HG02970 (cell line): ENCODE measurements at regions not wholly inside any gene's neighbourhood (a gene's known extent, or its start where the extent isn't known, plus 50 kb on each side); places are given as distances from the start of the nearest gene placed in this dataset.

Experiments
- ATAC-seq: cut with Tn5 transposase; IDR thresholded peaks from one replicate; pipeline ENCODE4 v1.9.1; 2021; ENCODE audit warnings: mild to moderate bottlenecking, moderate library complexity, moderate number of reproducible peaks; ENCODE audit not compliant: unreplicated experiment, low FRiP score

DNA sequence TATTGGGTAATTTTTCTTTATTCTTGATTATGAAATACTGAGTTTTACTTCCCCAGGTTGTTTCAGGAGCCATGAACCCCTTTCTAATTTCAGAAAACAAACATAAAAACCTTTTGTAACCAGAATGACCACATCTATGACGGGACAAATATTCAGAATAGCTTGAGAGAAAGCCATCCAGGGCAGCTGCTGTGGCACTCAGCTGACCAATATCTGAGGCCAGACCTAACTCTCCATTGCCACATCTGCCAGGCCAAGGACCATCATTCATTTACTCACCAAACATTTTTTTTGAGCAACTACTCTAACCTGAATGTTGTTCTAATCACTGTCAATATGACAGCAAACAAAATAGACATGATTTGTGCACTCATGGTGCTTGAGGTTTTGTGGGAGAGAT lies 608.3 kb upstream of the PKN2 start:
- ATAC-seq, result no peak

DNA sequence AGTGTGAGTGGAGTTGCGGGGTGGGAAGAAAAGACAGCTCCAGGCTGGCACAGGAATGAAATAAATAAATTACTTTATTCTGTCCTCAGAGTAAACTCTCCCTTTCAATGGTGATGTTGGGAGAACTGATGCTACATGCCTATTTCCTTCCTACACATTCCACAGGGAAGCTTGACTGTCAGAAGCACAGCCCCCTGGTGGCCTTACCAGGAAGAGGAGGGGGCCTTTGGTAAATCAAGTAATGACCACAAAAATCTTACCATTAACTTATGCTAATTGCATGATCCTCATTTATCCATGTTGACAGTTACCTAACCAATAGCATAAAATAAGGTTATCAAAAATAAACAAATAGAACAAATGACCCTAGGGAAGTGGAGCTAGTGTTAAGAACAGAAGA lies 605.0 kb upstream of the PKN2 start:
- no peak for ATAC-seq

DNA sequence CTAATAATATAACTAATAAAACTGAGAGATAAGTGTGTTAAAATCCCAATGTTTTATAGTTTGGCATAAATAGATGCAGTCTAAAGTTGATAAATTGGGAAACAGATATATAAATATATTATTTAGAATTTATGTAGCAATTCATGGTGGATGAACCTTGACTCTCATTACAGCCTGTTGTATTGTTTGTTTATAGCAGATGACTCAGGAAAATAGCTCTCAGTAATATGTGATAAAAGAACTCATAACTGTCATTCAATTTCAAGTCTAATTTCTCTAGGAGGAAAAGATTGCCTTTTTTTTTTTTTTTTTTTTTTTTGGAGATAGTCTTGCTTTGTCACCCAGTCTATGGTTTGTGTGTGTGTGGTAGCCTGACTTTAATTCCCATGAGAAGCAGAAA lies 603.2 kb upstream of the PKN2 start:
- ATAC-seq, result no peak

DNA sequence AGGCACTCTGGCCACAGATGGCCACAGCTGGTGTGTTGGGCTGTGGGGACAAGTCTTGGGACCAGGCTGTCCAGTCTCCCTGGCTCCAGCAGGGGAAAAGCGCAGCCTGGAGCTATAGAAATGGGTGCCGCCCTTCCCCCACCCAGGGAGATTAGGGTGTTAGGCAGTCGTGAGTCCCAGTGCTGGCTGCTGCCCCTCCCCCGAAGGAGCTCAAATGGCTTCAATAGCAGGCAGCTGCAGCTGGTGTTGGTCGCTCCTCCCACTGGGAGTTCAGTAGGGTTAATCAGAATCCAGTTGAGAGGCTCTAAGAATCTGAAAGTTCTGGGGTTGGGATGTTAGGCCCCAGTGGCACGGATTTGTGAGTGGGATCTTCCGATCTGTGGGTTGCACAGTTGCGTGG lies 595.6 kb upstream of the PKN2 start:
- ATAC-seq, result no peak

DNA sequence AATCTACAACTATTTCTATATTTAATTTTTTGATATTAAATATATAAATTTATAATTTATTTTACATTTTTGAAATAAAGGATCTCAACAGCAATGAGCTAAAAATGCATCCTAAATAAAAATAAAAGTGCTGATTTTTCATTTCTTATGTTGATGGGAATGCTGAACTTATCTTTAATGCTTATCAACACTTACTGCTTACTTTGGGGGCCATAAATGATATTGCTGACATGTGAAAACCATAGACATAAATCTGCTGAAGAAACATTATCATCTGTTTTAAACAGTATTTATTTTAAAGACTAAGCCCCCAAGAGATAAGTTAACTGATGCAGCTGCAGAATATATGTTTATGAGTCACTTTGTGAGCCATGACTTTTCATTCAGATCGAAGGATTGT lies 594.1 kb upstream of the PKN2 start:
- ATAC-seq, result no peak

DNA sequence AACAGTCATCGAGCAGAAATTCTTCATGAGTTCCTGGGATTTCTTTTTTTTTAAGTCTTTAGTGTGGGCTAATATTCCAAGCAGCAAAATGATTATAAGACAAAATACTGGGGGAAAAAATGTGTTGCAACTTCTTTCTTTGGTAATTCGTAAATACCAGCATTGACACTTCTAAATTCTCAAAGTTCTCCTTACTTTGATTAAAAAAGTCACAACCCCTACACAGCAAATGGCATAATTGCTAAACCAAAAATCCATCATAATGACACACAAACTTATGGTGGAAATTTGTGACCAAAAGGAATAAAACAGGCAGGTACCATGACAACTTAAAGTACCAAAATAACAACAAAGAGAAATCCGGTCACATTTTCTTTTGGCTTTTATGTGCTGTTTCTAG lies 585.2 kb upstream of the PKN2 start:
- no peak for ATAC-seq

DNA sequence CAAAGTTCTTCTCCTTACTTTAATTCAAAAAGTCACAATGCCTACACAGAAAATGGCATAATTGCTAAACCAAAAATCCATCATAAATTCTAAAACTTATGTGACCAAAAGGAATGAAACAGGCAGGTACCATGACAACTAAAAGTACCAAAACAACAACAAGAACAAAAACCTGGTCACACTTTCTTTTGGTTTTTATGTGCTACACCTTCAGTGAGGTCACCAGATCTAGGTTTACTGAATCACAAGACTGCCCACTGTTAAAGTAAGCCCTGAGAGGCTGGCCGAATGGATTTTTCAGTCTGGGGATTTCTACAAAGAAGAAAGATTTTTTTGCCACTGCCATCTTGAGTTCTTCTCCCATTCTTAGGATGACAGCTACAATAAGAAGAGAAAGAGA lies 583.0 kb upstream of the PKN2 start:
- no peak for ATAC-seq

DNA sequence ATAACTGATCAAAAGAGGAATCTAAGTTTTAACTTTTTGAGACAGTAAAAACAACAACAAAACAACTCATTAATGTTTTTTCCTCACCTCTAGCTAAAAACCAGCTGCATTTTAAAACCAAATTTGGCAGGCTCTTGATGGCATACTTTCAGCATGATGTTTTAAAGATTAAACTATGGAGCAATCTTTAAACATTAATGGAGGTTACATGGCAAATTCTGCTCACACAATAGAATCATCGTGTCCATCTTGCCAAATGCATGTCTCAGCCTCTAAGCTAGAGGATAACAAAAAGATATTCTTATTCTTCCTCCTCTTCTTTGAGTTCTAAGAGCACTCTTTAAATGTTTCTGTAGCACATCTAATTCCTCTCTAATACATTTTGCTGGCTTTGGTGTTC lies 579.8 kb upstream of the PKN2 start:
- no peak for ATAC-seq

DNA sequence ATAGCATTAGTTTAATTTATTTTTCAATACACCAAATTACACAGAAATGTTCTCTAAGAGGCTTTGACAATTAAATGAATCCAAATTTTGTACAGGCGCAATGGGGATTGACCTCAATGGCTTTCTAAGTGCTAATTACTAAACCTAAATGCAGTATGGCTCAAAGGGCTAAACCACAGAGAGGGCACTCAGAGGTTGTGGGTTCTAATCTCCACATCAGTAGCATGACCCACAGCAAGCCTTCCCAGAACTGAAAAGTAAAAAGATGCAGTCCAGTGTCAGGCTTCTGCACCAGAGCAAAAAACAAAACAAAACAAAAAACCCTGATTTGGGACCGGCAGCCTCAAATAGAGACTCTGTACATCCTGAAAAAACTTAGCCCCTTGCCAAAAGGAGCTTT lies 579.2 kb upstream of the PKN2 start:
- no peak for ATAC-seq

DNA sequence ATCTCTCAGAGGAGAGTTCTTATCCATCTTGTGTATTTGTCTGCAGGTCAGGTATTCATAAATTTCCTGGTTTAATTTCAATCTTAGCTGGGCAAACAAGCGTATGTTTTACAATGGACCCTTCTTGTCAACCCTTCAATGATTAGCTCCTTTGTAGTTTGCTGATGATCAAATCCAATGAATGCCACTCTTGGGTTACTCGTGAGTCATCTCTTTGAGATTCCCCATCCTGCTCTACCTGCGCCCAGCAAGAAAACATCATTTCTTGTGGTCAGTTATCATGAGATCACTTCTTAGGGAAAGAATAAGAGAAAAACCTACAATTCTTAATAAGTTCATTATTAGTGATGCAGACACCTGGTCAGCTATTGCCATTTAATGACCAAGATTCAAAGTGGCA lies 572.3 kb upstream of the PKN2 start:
- ATAC-seq, result no peak

DNA sequence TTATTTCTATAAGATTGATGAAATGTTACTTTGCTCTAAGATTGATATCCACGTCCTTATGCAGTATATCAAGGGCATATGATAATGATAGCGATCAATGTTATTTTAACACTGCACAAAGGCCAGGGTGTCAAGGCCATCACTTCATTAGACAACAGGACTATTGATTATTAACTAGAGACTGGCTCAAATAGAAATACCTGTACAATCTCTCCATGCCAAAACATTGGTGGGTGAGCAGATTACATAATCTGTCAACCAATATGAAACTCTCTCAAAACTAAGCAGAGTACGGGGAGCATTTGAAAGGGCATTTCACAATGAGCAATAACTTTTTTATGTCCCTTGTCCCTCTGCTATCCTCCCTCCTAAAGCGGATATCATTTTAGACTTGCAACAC lies 566.5 kb upstream of the PKN2 start:
- no peak for ATAC-seq

DNA sequence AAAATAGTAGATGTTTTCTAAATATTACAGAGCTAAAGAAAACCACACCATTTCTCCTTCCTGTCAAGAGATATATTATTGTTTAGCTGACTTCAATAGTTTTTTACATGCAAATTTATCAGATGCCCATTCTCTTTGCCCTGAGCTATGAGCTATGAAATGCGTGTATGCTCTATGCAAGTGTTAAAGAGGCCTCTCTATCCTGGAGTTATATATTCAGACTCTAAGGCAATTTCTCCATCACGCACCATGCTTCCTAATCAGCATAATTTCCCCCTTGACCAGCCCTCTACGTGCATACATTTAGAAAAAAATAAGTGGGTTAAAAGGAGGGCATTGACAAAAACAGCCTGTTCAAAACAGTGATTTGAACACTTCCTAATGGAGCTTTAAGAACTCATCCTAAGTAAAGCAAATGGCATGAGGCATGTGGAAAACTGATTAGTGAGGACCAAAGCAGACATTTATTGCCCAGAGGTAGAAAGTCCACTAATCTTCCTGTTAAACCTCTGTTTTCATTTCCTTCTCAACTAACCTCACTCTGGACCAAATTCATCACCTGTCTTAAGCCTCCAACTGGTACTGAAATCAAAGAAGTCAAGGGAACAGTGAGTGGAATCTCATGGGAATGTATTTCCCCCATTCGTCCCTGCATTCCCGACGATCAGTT lies 565.8 kb upstream of the PKN2 start:
- no peak for ATAC-seq

DNA sequence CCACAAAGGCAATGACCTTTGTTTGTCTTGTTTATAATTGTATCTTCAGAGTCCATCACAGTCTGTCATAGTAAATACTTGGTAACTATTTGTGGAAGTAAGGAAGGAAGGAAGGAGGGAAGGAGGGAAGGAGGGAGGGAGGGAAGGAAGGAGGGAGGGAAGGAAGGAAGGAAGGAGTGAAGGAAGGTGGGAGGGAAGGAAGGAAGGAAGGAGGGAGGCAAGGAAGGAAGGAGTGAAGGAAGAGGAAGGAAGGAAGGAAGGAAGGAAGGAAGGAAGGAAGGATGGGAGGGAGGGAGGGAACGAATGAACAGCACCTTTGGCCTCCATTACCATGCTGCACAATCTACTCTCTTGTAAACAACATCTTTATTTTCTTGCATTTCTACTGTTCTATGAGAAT lies 559.5 kb upstream of the PKN2 start:
- no peak for ATAC-seq

DNA sequence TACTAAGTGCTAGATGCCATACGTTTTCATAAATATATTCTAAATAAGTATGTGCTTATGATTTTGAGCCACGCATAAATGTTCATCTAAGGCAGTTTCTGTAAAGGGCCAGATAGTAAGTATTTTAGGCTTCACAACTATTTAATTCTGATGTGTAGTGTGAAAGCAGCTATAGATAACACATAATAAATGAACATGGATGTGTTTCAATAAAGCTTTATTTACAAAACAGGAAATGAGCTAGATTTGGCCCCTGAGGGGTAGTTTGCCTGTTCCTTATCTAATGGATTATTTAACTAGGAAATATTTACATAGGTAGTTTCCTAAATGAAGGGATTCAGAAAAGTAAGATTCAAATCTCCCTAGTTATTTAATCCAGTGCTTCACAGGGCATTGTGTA lies 557.6 kb upstream of the PKN2 start:
- ATAC-seq, result no peak

DNA sequence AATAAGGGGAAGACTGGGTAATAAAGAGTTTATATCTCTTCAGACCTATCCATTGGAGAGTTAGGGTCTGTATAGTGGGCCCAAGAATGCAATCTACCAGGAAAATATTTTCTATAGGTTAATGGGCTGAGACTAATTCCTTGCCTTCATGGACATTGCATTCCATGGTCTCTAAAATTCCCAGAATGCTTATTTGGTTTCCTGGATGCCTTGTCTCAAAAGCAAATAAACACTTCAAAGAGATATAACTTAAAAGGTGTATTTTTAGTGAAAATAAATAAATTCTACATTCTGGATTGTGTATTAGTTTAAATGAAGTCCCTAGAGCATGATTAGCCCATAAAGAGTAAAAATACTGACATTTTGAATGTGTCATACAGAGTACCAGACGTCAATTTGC lies 550.1 kb upstream of the PKN2 start:
- no peak for ATAC-seq

DNA sequence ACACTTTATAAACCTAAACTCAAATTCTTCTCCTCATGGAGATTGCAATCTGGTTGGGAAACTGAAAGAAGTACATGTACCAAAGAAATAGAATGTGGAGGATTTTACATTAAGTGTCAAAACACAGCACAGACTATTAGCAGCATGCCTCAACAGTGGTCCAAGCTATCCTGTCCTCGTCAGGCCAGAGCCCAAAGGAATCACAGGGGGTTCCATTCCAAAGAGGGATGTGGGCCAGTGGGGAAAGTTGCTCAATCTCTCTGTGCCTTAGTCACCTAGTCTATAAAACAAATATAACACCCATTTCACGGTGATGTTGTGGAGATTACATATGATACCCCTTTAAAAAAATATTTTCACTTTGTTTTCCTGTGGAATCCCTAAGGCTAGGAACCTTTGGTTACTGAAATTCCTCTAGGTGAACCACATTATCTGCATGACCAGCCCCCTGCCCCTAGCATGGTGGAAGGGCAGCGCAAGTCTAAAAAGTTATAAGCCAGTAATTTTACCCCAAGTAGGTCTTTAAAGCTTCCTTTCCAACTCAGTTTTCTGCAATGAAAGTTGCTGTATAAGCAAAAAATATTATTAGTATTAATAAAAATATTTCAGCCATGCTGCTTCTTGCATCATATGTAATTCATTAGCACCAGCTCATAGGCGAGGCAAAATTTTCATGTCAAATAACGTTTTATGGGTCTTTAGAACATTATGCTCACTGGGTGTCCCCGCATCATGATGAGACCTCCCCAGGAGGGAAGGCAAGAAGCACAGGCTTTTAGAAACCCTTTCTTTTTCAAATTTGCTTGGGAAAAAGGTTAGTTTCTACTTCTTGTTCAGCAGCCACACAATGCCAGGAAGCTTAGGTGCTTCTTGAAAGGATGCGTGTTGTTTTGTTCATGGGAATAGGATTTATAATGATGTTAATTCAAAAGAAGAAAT lies 548.8 kb upstream of the PKN2 start:
- no peak for ATAC-seq

DNA sequence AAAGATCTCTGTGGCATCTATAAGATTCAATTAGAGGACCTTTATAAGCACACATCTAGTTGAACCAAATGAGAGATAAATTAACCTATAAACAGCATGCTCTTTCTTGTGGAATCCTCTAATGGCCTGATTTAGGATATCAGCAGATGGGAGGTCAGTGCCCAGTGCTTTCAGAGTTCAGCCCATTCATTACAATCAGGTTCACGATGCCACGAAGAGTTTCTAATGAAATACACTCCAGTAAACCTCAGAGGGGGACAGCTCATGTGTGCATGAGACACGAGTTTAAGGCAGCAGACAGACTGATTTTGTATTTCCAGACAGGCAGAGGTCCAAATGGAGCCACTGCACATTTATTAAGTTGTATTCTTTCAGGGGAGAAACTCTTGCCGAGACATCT lies 544.4 kb upstream of the PKN2 start:
- ATAC-seq, result no peak

DNA sequence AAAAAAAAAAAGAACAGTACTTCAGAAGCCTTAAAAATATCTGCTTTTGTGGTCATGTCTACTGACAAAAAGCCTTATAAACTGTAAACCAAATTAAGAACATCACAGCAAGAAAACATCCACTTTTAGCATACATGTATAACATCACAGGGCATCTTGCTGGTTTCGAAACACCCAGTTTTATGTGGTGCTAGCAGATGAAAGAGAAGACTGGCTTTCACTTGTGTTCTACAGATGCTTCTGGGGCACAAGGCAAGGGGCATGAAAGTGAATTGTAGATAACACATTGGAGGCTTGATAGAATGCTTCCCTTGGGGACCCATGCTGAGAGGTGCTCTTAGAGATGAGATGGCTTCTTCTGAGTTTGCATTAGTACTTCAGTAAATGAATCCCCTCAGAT lies 543.7 kb upstream of the PKN2 start:
- no peak for ATAC-seq

DNA sequence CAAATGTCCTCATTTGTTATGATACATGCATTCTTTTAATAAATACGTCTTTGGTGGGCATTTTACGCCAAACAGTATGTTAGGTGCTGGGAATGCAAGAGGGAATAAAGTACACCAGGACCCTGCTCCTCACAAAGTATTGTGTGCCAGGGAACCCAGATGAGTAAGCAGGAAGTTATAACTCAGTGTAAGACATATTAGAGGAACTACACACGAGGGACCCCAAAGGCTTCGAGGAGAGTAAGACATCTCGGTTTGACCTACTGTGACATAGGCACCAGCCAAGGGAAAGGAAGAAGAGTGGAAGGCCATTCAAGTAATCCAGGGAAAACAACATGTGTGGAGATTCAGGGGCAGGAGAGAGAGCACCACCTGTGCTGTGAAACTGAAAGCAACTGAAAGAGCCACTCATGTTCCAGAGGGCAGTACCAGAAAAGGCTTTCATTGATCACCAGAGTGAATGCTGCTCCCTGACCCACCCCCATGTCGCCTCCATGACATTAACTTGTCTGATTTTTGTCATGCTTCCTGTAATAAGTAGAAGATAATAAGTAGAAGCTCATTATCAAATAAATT lies 542.5 kb upstream of the PKN2 start:
- ATAC-seq, result no peak

DNA sequence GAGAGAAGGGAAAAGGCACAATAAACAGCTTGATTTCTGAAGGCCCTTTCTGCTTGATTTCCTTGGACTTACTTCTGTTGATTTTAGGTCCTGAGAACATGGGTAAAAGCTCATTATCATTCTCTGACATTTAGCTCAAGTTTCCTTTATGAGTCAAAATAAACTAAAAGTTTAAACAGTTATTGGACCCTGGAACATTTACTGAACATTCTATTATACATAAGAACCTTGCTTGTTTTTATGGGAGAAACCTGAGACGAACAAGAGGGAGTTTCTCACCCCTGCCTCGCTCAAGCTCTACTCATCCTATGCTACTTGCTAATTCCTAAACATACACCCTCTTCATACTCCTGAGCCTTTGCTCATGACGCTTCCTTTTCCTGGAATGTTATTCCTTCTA lies 538.3 kb upstream of the PKN2 start:
- no peak for ATAC-seq

DNA sequence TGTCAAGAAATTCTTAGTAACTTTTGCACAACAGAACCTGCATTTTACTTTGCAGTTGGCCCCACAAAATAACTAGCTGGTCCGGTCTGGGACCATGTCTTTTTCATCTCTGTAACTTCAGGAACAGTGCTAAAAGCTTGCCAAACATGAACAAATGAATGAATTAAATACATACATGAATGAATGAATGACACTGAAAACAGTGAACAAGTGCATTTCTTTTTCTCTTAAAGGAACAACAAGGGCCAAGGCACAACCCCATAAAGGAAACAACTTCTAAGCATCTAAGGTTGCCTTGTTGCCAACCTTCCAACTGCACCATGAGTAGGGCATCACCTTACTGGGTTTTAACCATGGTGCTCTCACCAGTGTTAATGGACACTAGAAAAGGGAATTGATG lies 534.4 kb upstream of the PKN2 start:
- ATAC-seq, result no peak

DNA sequence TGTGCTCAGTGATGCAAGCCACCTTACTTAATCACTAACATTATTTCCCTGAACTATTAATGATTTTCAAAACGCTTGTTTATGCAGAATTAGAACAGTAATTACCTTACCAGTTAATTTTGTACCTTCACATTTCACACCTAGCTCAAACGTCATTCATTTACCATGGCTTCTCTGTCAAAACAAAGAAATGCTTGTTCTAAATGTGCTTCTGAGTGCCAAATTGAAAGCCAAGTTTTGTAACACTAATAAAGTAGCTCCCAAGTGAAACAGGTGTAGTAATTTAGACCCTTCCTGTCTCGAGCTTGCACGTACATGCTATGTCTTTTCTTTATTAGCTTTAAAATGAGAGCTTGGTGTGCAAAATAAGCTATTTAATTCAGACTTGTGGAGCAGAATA lies 533.7 kb upstream of the PKN2 start:
- ATAC-seq, result no peak
